Panc1 (cell line): ENCODE measurements at regions not wholly inside any gene's neighbourhood (a gene's known extent, or its start where the extent isn't known, plus 50 kb on each side); places are given as distances from the start of the nearest gene placed in this dataset.
"Not testable (repeated sequence)": the region's sequence is repeated elsewhere in the genome, so short reads cannot be mapped to it uniquely, and the experiment has no call there.

Source experiments
- ATAC-seq: fragments of 200-7000 bp; cut with Tn5 transposase; 2 replicates; pipeline ENCODE4 v1.9.1; 2020; ENCODE audit warnings: mild to moderate bottlenecking, moderate library complexity
- BruUV-seq: library from RNA; stranded (reverse); fragments of 400-500 nt; replicated peaks from 2 replicates; lab custom pipeline; 2021; lab: Mats Ljungman, UMichigan
- CTCF ChIA-PET: fragments of 300-600 bp; sonication (Branson Sonifier 250); formaldehyde crosslinking; loops from one replicate; lab custom pipeline; 2022; ENCODE audit warnings: antibody characterized with exemption; lab: Charles Lee
- POLR2A ChIA-PET: fragments of 300-600 bp; sonication (Branson Sonifier 250); formaldehyde crosslinking; loops from one replicate; lab custom pipeline; 2022; ENCODE audit warnings: antibody characterized with exemption; lab: Charles Lee
- DNase-seq: peaks from one replicate; pipeline ENCODE4 v3.0.0-alpha.2; 2010; ENCODE audit warnings: low read depth, low spot score
- H3K27ac ChIP-seq: 2 replicates; pipeline ENCODE4 v1.5.1; 2011; ENCODE audit warnings: mild to moderate bottlenecking, low read length, inconsistent platforms
- H3K27me3 ChIP-seq: fragments of 200-500 bp; sonication (Bioruptor generic); 2 replicates; pipeline ENCODE4 v1.6.0; 2014; ENCODE audit warnings: low read length, inconsistent platforms; ENCODE audit not compliant: control insufficient read depth, insufficient read depth
- H3K36me3 ChIP-seq: fragments of 200-500 bp; sonication (Bioruptor generic); 2 replicates; pipeline ENCODE4 v1.5.1; 2014; ENCODE audit warnings: inconsistent platforms, mild to moderate bottlenecking, low read length, moderate library complexity; ENCODE audit not compliant: control insufficient read depth, insufficient read depth
- H3K4me1 ChIP-seq: 2 replicates; pipeline ENCODE4 v1.5.1; 2011; ENCODE audit warnings: inconsistent platforms, mild to moderate bottlenecking, low read length, moderate library complexity; ENCODE audit not compliant: control insufficient read depth, insufficient read depth
- H3K4me3 ChIP-seq, 2 experiments: 2 replicates each; pipeline ENCODE4 v1.5.1; 2011 to 2012; ENCODE audit warnings: low read depth in 2 of 2, low read length in 2 of 2, mild to moderate bottlenecking in 2 of 2, inconsistent platforms in 1 of 2, moderate library complexity in 1 of 2
- H3K9me3 ChIP-seq: fragments of 200-500 bp; sonication (Bioruptor generic); 2 replicates; pipeline ENCODE4 v1.5.1; 2014; ENCODE audit warnings: low read depth, mild to moderate bottlenecking, inconsistent platforms, low read length, moderate library complexity; ENCODE audit not compliant: control insufficient read depth, insufficient read depth
- CTCF ChIP-seq: fragments of 450-650 bp; IDR thresholded peaks from 2 replicates; pipeline ENCODE4 v1.5.1; 2017; ENCODE audit warnings: mild to moderate bottlenecking
- POLR2AphosphoS5 ChIP-seq: IDR thresholded peaks from 2 replicates; pipeline ENCODE4 v1.6.1; 2012; ENCODE audit warnings: mild to moderate bottlenecking, low read depth, low read length, moderate library complexity
- REST ChIP-seq, 2 experiments: IDR thresholded peaks; 2 replicates each; pipeline ENCODE4 v1.6.1; 2011 to 2012; ENCODE audit warnings: low read depth in 2 of 2, control low read depth in 1 of 2, low read length in 1 of 2, mild to moderate bottlenecking in 1 of 2, moderate library complexity in 1 of 2; ENCODE audit not compliant: insufficient read depth in 1 of 2
- SIN3A ChIP-seq: IDR thresholded peaks from 2 replicates; pipeline ENCODE4 v1.6.1; 2012; ENCODE audit warnings: low read depth, mild to moderate bottlenecking, low read length, moderate library complexity, borderline replicate concordance; ENCODE audit not compliant: insufficient read depth
- TCF7L2 ChIP-seq: IDR thresholded peaks from 2 replicates; pipeline ENCODE4 v1.6.1; 2011; ENCODE audit warnings: mild to moderate bottlenecking, low read depth, low read length, inconsistent platforms
- in situ Hi-C: cut with HindIII; loops from 2 replicates; pipeline ENCODE4 v1.10.0; 2016; ENCODE audit warnings: low sequenced_read_pairs, low pct_unique_long_range_greater_than_20kb
- intact Hi-C: fragments of 100-400 bp; cut with micrococcal nuclease; formaldehyde crosslinking; loops from one replicate; pipeline ENCODE4 v1.10.0; 2022; ENCODE audit not compliant: unreplicated experiment

DNA sequence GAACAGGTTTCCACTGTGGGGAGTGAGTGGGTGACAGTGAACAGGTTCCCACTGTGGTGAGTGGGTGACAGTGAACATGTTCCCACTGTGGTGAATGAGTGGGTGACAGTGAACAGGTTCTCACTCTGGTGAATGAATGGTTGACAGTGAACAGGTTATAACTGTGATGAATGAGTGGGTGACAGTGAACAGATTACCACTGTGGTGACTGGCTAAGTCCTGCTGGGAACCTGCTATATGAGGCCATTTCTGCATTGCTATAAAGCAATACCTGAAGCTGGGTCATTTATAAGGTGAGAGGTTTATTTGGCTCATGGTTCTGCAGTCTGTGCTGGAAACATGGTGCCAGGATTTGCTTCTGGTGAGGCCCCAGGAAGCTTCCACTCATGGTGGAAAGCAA, 637.1 kb downstream of the UQCRFS1 start:
- POLR2A ChIA-PET = no interaction called here
- ATAC-seq (no peak), DNase-seq (no peak)
- Histone ChIP-seq H3K36me3 (no peaks in the 10 kb centered on the region), H3K4me3 (no peak overlapping the region), H3K4me1 (no peaks in the 10 kb centered on the region), H3K9me3 (no peaks in the 10 kb centered on the region), H3K27me3 (no peaks in the 10 kb centered on the region), H3K27ac (no peak overlapping the region)
- CTCF ChIA-PET = no interaction called here
- intact Hi-C loops = no loop called here
- BruUV-seq = no TSS peak
- in situ Hi-C loops = no loop called here
- no peak for TF ChIP-seq REST (IDR thresholded peaks at IDR 0.05; ENCODE audit: insufficient read depth in 1 of 2, low read depth in 2 of 2, low read length in 1 of 2)
- TF ChIP-seq CTCF = no peak

- in situ Hi-C loops, ATAC-seq, intact Hi-C loops, H3K4me3 ChIP-seq, H3K27ac ChIP-seq, H3K27me3 ChIP-seq, H3K36me3 ChIP-seq, POLR2A ChIA-PET, H3K9me3 ChIP-seq, DNase-seq, CTCF ChIA-PET, BruUV-seq, H3K4me1 ChIP-seq: not testable (repeated sequence)
Observed at GRCh38 chr19:28575312-28575711, 637.6 kb downstream of the UQCRFS1 start.

DNA sequence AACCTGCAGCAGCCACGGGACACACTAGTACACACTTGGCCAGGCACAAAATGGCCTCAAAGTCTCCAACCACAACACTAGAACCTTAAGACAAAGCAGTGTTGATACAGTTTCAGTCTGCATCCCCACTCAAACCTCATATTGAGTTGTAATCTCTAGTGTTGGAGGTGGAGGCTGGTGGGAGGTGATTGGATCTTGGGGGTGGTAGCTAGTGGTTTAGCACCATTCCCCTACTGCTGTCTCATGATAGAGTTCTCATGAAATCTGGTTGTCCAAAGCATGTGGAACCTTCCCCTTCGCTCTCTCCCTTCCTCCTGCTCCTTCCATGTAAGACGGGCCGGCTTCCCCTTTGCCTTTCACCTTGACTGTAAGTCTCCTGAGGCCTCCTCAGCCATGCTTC, 638.7 kb downstream of the UQCRFS1 start:
- H3K4me1 ChIP-seq = no peaks in the 10 kb centered on the region
- POLR2A ChIA-PET = no interaction called here
- no peaks in the 10 kb centered on the region for H3K36me3 ChIP-seq
- no peak overlapping the region for H3K4me3 ChIP-seq
- in situ Hi-C loops (no loop called here), intact Hi-C loops (no loop called here)
- CTCF ChIA-PET = no interaction called here
- BruUV-seq = no TSS peak
- TF ChIP-seq TCF7L2 (no peak), POLR2AphosphoS5 (no peak), REST (IDR thresholded peaks at IDR 0.05; ENCODE audit: insufficient read depth in 1 of 2, low read depth in 2 of 2, low read length in 1 of 2) (no peak), SIN3A (no peak), CTCF (no peak)
- H3K27ac ChIP-seq = no peak overlapping the region
- ATAC-seq (no peak), DNase-seq (no peak)
- H3K9me3 ChIP-seq = no peaks in the 10 kb centered on the region
- no peaks in the 10 kb centered on the region for H3K27me3 ChIP-seq
